Adipose tissue (tissue), 3 donors: ENCODE measurements at regions not wholly inside any gene's neighbourhood (a gene's known extent, or its start where the extent isn't known, plus 50 kb on each side); places are given as distances from the start of the nearest gene placed in this dataset.

Experiments
- H3K27ac ChIP-seq: one replicate; pipeline ENCODE4 v1.5.1; 2013; ENCODE audit warnings: low read depth, low read length
- WGBS, 3 donors: extraction: QIAGEN DNeasy Blood & Tissue Kit; methylation state at CpG; one replicate each; pipeline ENCODE4 v1.1.7; 2013; 5-methylcytosine and 5-hydroxymethylcytosine counted together
- donor health status: healthy with polysubstance abuse.
- donor health status: Bipolar disorder and iron deficiency.
- donor health status: healthy.

GRCh38 chr6:150651808-150652470 lies 52.3 kb downstream of the PLEKHG1 start:
- WGBS, 3 donors, result 84 to 88% (median 86%) methylated on average over 6 of the region's 6 CpGs
- no peak overlapping the region for H3K27ac ChIP-seq

- 84 to 91% (median 85%) methylated on average over 7 of the region's 7 CpGs for WGBS, 3 donors
- no peak overlapping the region for H3K27ac ChIP-seq
These were observed 53.3 kb downstream of the PLEKHG1 start for GRCh38 chr6:150652848-150653613.

GRCh38 chr6:150654608-150655007 lies 54.9 kb downstream of the PLEKHG1 start:
- WGBS, 3 donors, result 88 to 94% (median 92%) methylated on average over 3 of the region's 3 CpGs
- no peak overlapping the region for H3K27ac ChIP-seq

DNA sequence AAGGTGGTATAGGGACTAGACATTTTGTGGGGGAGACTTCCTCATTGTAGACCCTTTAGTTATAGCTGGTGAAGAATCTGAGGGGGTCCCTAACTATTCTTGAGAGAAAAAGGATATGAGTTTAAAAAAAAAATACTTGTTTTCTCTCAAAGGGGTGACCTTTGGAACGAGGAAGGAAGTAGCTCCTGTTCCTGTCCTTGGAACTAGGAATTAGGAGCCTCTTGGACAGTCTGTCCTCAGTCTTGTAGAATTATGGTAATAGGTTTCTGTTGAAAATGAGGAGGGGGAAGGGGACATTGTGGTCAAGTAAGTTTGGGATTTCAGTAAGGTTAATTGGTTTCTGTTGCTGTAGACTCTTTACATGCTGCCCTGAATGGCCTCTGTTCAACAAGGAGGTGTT lies 56.5 kb downstream of the PLEKHG1 start:
- 52 to 90% (median 72%) methylated on average over 1 of the region's 1 CpG for WGBS, 3 donors
- no peak overlapping the region for H3K27ac ChIP-seq

DNA sequence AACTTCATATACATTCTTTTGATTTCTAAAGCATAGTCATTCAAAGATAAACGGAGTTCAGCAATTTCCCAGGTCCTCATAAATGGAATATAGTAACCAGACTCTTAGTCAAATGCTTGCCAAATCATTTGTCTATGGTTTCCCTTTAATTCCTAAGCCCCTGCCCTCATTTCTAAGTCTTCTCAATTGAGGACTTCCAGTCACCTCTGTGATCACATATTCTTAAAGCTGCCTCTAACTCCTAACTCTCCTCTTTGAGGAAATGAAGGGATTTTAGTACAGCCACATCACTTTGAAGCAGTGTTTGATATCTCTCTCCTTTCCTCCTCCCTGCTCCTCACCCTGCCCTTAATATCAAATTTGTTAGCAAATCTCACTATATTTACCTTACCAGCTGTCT lies 58.7 kb downstream of the PLEKHG1 start:
- 73 to 85% (median 78%) methylated on average over 1 of the region's 1 CpG for WGBS, 3 donors
- no peak overlapping the region for H3K27ac ChIP-seq

- no peak overlapping the region for H3K27ac ChIP-seq
- 63 to 68% (median 64%) methylated on average over 6 of the region's 6 CpGs for WGBS, 3 donors
These were observed 59.5 kb downstream of the PLEKHG1 start for GRCh38 chr6:150659046-150659763.

- 88 to 93% (median 92%) methylated on average over 4 of the region's 4 CpGs for WGBS, 3 donors
- no peak overlapping the region for H3K27ac ChIP-seq
These were observed 61.7 kb downstream of the PLEKHG1 start for GRCh38 chr6:150661216-150662007.

- H3K27ac ChIP-seq, result no peak overlapping the region
- WGBS, 3 donors, result 49 to 74% (median 68%) methylated on average over 5 of the region's 5 CpGs
These were observed 63.1 kb downstream of the PLEKHG1 start for GRCh38 chr6:150662814-150663213.

- no peak overlapping the region for H3K27ac ChIP-seq
- WGBS, 3 donors, result 89 to 94% (median 93%) methylated on average over 3 of the region's 3 CpGs
These were observed 64.4 kb downstream of the PLEKHG1 start for GRCh38 chr6:150664091-150664490.

GRCh38 chr6:150666071-150666470 lies 66.4 kb downstream of the PLEKHG1 start:
- H3K27ac ChIP-seq, result no peak overlapping the region
- WGBS, 3 donors, result 69 to 92% (median 78%) methylated on average over 5 of the region's 5 CpGs

GRCh38 chr6:150667359-150667758 lies 67.7 kb downstream of the PLEKHG1 start:
- WGBS, 3 donors, result 55 to 77% (median 60%) methylated on average over 1 of the region's 1 CpG
- no peak overlapping the region for H3K27ac ChIP-seq

DNA sequence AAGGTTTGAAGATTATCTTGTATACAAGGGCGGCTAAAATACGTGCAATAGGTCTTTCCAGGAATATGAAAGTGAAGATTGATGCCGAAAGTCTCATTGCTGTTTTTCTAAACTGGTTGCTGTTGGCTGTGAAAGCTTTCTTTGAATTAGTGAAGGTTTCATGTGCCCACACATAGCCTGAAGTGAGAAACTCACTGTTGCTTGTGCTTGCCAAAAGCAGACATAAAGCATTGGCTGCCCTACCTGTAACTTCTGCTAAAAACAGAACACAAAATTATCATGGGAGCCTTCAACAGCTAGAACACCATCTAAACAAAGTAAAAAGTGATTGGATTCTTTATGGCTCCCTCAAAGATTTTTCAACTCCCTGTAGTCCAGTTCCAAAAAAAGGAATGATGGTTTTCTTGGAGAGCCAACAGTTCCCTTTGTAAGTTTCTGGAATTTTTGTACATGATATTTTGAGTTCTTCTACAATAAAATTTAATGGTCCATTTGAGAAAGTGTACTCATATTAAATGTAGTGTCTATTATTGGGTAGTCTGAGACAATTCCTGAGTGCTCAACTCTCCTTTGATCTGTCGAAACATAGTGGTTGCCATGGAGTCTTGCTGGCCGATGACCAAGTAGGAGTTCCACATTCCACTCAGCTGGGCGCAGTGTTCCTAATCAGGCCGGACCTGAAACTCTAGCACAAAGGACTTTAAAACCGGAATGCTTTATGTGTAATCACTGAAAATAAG lies 68.5 kb downstream of the PLEKHG1 start:
- H3K27ac ChIP-seq, result no peak overlapping the region
- WGBS, 3 donors, result 31 to 42% (median 37%) methylated on average over 8 of the region's 8 CpGs

- WGBS, 3 donors, result 38 to 45% (median 39%) methylated on average over 1 of the region's 1 CpG
- no peak overlapping the region for H3K27ac ChIP-seq
These were observed 69.2 kb downstream of the PLEKHG1 start for GRCh38 chr6:150668900-150669302.

GRCh38 chr6:150670311-150670710 lies 70.6 kb downstream of the PLEKHG1 start:
- 90 to 97% (median 95%) methylated on average over 7 of the region's 7 CpGs for WGBS, 3 donors
- no peak overlapping the region for H3K27ac ChIP-seq

GRCh38 chr6:150672800-150673199 lies 73.1 kb downstream of the PLEKHG1 start:
- H3K27ac ChIP-seq, result no peak overlapping the region
- 25 to 48% (median 32%) methylated on average over 2 of the region's 2 CpGs for WGBS, 3 donors

DNA sequence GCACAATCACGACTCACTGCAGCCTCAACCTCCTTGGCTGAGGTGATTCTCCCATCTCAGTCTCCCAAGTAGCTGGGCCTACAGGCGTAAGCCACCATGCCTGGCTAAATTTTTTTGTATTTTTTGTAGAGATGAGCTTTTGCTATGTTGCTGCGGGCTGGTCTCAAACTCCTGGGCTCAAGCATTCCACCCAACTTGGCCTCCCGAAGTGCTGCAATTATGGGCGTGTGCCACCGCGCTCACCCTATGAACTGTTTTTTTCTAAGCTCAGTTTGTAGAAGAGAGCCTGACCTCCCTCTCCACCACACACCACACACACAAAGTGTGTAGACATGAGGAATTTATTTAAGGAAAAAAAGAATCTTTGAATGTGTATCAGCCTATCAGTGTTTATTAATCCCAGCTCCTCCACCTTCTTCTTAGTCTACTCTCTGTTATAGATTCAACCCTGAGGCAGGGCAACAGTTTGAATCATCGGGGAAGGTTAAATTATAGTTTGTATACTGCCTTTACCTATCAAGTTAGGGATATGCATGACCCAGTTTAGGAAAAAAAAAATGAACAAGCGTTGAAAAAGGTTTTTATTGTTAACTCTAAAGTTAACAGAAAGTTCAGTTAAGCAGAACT lies 74.1 kb downstream of the PLEKHG1 start:
- no peak overlapping the region for H3K27ac ChIP-seq
- 73 to 91% (median 88%) methylated on average over 9 of the region's 9 CpGs for WGBS, 3 donors

DNA sequence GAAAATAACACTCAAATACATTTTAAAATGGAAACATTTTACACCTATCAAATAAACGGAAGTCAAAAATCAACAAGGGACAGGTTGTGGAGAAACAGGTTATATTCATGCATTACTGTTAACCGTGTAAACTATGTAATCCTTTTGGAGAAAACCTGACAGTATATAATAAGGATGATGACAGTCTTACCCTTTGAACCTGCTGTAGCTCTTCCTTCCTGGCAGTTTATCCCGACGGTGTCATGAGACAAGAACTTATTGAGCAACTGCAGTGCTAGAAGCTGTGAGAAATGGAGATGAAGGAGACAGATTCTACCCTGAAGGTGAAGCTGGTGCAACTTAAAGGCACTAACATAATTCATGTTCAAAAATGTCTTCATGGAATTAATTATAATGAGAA lies 76.7 kb downstream of the PLEKHG1 start:
- H3K27ac ChIP-seq, result no peak overlapping the region
- 57 to 73% (median 65%) methylated on average over 4 of the region's 4 CpGs for WGBS, 3 donors

DNA sequence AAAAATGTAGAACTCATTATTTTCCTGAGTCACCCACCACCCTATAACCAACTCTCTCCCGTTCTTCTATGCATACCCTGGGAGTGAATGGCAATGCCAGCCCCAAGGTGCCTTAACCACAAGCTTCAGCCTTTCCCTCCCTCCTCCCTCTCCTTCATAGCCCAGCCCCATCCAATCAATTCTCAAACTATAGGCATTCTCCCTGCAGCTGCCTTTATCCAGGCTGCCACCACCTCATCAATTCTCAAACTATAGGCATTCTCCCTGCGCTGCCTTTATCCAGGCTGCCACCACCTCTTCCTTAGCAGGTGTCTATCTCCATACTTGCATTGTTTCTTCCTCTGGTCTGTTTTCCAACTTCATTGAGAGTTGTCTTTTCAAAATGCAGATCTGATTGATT lies 77.1 kb downstream of the PLEKHG1 start:
- 95 to 98% (median 98%) methylated on average over 2 of the region's 2 CpGs for WGBS, 3 donors

More for the DNA sequence above, 77.1 kb downstream of the PLEKHG1 start:
- no peak overlapping the region for H3K27ac ChIP-seq
